ELF-1 (cell line): ENCODE measurements at regions not wholly inside any gene's neighbourhood (a gene's known extent, or its start where the extent isn't known, plus 50 kb on each side); places are given as distances from the start of the nearest gene placed in this dataset.
A peak's percentile ranks its signal among the peaks of the same experiment; 100 is the strongest.
"Not testable (repeated sequence)": the region's sequence is repeated elsewhere in the genome, so short reads cannot be mapped to it uniquely, and the experiment has no call there.

Experiments used
- DNase-seq: peaks from one replicate; pipeline ENCODE4 v3.0.0-alpha.2; 2016; ENCODE audit warnings: low read depth, low spot score

GRCh38 chr7:76723928-76724327, 96.8 kb upstream of the POMZP3 start:
- not testable (repeated sequence) for DNase-seq

- not testable (repeated sequence) for DNase-seq
Measured at GRCh38 chr7:76716551-76716950, 89.5 kb upstream of the POMZP3 start.

GRCh38 chr7:76712926-76713325, 85.8 kb upstream of the POMZP3 start:
- not testable (repeated sequence) for DNase-seq

GRCh38 chr7:76711648-76712047, 84.6 kb upstream of the POMZP3 start:
- DNase-seq, result not testable (repeated sequence)

GRCh38 chr7:76709703-76710102, 82.6 kb upstream of the POMZP3 start:
- DNase-seq, result peak; percentile 23

GRCh38 chr7:76708446-76708845, 81.4 kb upstream of the POMZP3 start:
- not testable (repeated sequence) for DNase-seq

GRCh38 chr7:76703815-76704214, 76.7 kb upstream of the POMZP3 start:
- DNase-seq, result not testable (repeated sequence)

GRCh38 chr7:76686277-76686676, 59.2 kb upstream of the POMZP3 start:
- not testable (repeated sequence) for DNase-seq

- not testable (repeated sequence) for DNase-seq
Measured at GRCh38 chr7:76684737-76685136, 57.7 kb upstream of the POMZP3 start.

GRCh38 chr7:76683631-76684030, 56.6 kb upstream of the POMZP3 start:
- not testable (repeated sequence) for DNase-seq

GRCh38 chr7:76681810-76682209, 54.7 kb upstream of the POMZP3 start:
- not testable (repeated sequence) for DNase-seq

GRCh38 chr7:76679174-76679573, 52.1 kb upstream of the POMZP3 start:
- not testable (repeated sequence) for DNase-seq

- DNase-seq, result not testable (repeated sequence)
Measured at GRCh38 chr7:76678500-76678899, 51.4 kb upstream of the POMZP3 start.

- not testable (repeated sequence) for DNase-seq
Measured at GRCh38 chr7:76676890-76677289, 49.8 kb upstream of the POMZP3 start.
